ENCODE measurements at regions not wholly inside any gene's neighbourhood (a gene's known extent, or its start where the extent isn't known, plus 50 kb on each side); places are given as distances from the start of the nearest gene placed in this dataset.
"Not testable (repeated sequence)": the region's sequence is repeated elsewhere in the genome, so short reads cannot be mapped to it uniquely, and the experiment has no call there.

DNA sequence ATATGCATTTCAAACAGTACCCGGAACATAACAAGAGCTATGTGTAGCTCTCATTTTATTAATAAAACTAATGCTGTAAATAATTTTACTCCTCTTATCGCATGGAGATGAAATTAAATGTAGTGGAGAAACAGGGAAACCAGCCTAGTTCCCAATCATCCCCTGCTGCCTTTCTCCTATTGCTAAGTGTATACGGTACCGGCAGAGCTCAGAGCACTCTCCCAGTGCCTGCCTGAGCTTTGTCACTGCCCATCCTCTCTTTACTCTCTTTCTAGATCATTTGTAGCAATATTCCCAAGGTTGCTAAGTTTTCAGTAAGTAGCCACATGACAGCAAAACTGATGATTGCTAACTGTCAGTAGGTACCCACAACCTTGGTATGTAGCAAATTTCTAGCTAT lies 85.5 kb upstream of the ZSWIM2 start:
- in situ Hi-C loops (cut with HindIII; ENCODE audit: low pct_unique_long_range_greater_than_20kb, low sequenced_read_pairs): no loop called here
- DNase-seq (ENCODE audit: low read depth, low spot score): no peak

- in situ Hi-C loops (cut with HindIII; ENCODE audit: low pct_unique_long_range_greater_than_20kb, low sequenced_read_pairs): no loop called here
- peak; percentile 34 for DNase-seq (ENCODE audit: low read depth, low spot score)
Measured at GRCh38 chr2:186927867-186928191, 78.9 kb upstream of the ZSWIM2 start.

DNA sequence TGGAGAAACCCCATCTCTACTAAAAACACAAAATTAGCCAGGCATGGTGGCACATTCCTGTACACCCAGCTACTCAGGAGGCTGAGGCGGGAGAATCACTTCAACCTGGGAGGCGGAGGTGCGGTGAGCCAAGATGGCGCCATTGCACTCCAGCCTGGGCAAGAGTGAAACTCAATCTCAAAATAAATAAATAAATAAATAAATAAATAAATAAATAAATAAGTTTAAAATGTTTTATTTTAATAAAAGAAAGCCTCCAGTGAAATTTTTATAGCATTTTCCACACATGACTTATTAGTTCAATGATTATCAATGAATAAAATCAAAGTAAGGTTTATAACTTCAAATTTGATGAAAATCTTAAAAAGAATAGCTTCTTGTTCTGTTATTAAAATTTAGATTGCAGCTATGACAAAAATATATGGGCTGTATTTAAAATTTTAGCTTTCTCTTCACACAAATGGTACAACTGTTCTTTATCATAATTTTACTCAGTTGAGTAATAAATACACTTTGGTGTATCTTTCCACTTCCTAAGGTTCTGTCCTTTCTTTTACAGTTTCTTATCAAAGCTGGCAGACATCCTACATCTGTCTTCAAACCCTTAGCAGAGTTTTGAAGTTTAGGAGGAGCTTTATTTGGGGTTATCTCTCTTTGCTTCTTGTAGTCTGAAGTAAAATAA lies 78.4 kb upstream of the ZSWIM2 start:
- no peak for DNase-seq (ENCODE audit: low read depth, low spot score)
- in situ Hi-C loops (cut with HindIII; ENCODE audit: low pct_unique_long_range_greater_than_20kb, low sequenced_read_pairs): no loop called here

GRCh38 chr2:186925514-186925913 lies 76.5 kb upstream of the ZSWIM2 start:
- no peak for DNase-seq (ENCODE audit: low read depth, low spot score)
- in situ Hi-C loops (cut with HindIII; ENCODE audit: low pct_unique_long_range_greater_than_20kb, low sequenced_read_pairs): no loop called here

- DNase-seq (ENCODE audit: low read depth, low spot score); in situ Hi-C loops (cut with HindIII; ENCODE audit: low pct_unique_long_range_greater_than_20kb, low sequenced_read_pairs): not testable (repeated sequence)
Measured at GRCh38 chr2:186922316-186922715, 73.3 kb upstream of the ZSWIM2 start.

DNA sequence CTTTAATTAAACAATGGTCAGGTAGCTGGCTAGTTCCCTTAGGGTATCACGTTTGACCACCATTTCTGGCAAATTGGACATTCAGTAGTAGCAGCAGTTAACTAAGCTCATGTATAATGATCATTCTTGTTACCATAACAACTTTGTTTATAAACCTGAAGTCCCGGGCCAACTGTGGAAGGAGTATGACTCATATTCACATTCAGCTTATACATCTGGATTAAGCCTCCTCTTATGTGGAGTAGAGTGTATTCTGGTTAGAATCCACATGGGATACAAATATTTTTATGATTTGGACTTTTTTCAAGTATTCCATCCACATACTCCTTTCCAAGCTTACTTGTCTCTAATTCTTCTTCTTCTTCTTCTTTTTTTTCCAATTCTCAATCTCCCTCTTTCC lies 70.3 kb upstream of the ZSWIM2 start:
- in situ Hi-C loops (cut with HindIII; ENCODE audit: low pct_unique_long_range_greater_than_20kb, low sequenced_read_pairs): no loop called here
- no peak for DNase-seq (ENCODE audit: low read depth, low spot score)

DNA sequence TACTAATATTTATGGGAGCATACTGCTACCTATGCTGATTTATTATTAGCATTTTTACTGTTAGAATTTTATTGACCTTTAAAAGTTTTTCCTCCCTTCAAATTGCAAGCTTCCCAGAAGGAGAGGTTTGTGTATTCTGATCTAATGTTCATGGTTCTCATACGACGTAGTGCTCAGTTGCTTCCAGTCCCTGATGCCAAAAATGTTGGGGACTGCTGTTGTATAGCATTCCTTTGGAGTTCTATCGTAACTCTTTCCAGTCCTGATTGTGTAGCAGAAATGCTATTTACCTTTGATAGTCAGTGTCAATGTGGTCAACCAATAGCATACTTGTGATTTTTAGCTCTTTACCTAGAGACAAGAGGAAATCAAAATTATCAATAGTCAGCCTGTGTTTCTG lies 69.5 kb upstream of the ZSWIM2 start:
- in situ Hi-C loops (cut with HindIII; ENCODE audit: low pct_unique_long_range_greater_than_20kb, low sequenced_read_pairs): no loop called here
- no peak for DNase-seq (ENCODE audit: low read depth, low spot score)

- in situ Hi-C loops (cut with HindIII; ENCODE audit: low pct_unique_long_range_greater_than_20kb, low sequenced_read_pairs): no loop called here
- no peak for DNase-seq (ENCODE audit: low read depth, low spot score)
Measured at GRCh38 chr2:186917866-186918265, 68.9 kb upstream of the ZSWIM2 start.

GRCh38 chr2:186913870-186914269 lies 64.9 kb upstream of the ZSWIM2 start:
- DNase-seq (ENCODE audit: low read depth, low spot score): no peak
- in situ Hi-C loops (cut with HindIII; ENCODE audit: low pct_unique_long_range_greater_than_20kb, low sequenced_read_pairs): no loop called here

DNA sequence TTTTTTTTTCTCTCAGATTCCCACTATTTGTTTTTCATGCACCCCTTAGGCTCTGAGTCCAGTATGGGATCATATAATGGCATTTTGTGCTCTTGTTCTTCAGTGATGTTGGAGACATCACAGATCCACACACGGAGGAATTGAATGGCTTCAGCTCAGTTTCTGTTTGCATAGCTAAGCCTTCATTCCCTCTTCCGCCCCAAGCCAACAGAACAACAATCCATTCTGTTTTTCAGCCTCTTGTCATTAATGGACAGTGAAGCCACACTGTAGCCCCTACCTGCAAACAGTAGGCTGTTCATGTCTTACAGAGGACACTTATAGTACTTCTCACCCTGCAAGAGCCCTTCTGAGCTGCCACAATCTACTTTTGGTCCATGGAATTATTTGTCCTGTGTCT lies 64.0 kb upstream of the ZSWIM2 start:
- in situ Hi-C loops (cut with HindIII; ENCODE audit: low pct_unique_long_range_greater_than_20kb, low sequenced_read_pairs): no loop called here
- peak; percentile 76 for DNase-seq (ENCODE audit: low read depth, low spot score)

DNA sequence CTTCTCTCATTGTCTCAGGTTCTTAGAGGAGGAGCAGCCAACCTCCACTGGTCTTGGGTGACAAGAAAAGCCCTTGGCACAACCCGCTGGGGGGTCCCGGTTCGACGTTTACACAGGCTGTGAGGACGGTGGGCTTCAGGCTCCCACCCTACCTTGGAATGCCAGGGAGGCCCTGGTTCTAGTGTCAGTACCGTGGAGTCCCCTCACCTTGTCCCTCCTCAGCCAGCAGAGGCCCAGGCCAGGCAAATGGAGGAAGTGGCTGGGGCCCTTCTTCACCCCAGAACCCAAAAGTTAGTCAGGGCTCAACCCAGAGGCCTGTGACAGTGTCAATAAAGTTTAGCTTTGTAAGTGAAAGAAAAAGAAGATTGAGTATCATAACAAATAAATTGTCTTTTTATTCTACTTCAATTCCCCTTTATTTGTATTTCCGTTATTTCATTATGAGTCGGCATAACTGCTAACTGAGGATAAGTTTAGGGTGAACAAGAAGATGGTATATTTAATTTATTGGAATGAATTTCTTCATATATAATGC lies 62.6 kb upstream of the ZSWIM2 start:
- no peak for DNase-seq (ENCODE audit: low read depth, low spot score)
- in situ Hi-C loops (cut with HindIII; ENCODE audit: low pct_unique_long_range_greater_than_20kb, low sequenced_read_pairs): no loop called here

DNA sequence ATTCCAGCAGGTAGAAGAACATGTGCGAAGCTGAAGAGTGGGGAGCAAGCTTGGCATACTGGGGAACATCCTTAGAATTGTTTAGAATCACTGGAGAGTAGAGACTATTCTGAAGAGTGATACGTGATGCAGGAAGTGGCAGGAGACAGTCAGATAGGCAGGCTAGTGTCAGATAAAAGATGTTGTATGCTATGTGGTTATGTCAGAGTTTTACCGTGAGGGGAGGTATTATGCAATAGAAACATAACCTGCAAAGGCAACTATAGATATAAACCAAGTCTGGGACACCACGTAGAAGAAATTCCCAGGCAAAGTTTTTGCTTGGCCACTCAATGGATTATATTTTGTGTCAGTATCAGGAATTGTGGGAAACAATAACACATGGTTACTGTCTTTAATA lies 62.0 kb upstream of the ZSWIM2 start:
- in situ Hi-C loops (cut with HindIII; ENCODE audit: low pct_unique_long_range_greater_than_20kb, low sequenced_read_pairs): no loop called here

GRCh38 chr2:186909095-186909494 lies 60.1 kb upstream of the ZSWIM2 start:
- no peak for DNase-seq (ENCODE audit: low read depth, low spot score)
- in situ Hi-C loops (cut with HindIII; ENCODE audit: low pct_unique_long_range_greater_than_20kb, low sequenced_read_pairs): no loop called here

More for the DNA sequence above, 62.0 kb upstream of the ZSWIM2 start:
- DNase-seq (ENCODE audit: low read depth, low spot score): no peak

GRCh38 chr2:186907897-186908296 lies 58.9 kb upstream of the ZSWIM2 start:
- in situ Hi-C loops (cut with HindIII; ENCODE audit: low pct_unique_long_range_greater_than_20kb, low sequenced_read_pairs): no loop called here
- DNase-seq (ENCODE audit: low read depth, low spot score): no peak

GRCh38 chr2:186903216-186903615 lies 54.2 kb upstream of the ZSWIM2 start:
- in situ Hi-C loops (cut with HindIII; ENCODE audit: low pct_unique_long_range_greater_than_20kb, low sequenced_read_pairs): no loop called here

More at GRCh38 chr2:186903216-186903615, 54.2 kb upstream of the ZSWIM2 start:
- DNase-seq (ENCODE audit: low read depth, low spot score): peak; percentile 27

Small RNA genes in the stretch of these regions (small RNA-seq; reads per million reads assigned to genes)
- gene RN7SKP42 (0 to 0.19 reads per million in 2 experiments), gene RNU6-989P (0 reads per million in 2 experiments)

Measured in SK-MEL-5 (cell line).